ENCODE measurements at regions not wholly inside any gene's neighbourhood (a gene's known extent, or its start where the extent isn't known, plus 50 kb on each side); places are given as distances from the start of the nearest gene placed in this dataset.
"Not testable (repeated sequence)": the region's sequence is repeated elsewhere in the genome, so short reads cannot be mapped to it uniquely, and the experiment has no call there.

- WGBS (ENCODE audit: insufficient coverage) = 100% methylated on average over 2 of the region's 3 CpGs
- no peaks in the 10 kb centered on the region for H3K36me3 ChIP-seq (ENCODE audit: control insufficient read depth in 4 of 4, insufficient read depth in 4 of 4, low read length in 3 of 4)
- no peaks in the 10 kb centered on the region for H3K27me3 ChIP-seq (replicated peaks in 2 of 5; ENCODE audit: control insufficient read depth in 4 of 5, insufficient read depth in 5 of 5, low read length in 4 of 5)
- DNase-seq = no peak
- H3K4me3 ChIP-seq (ENCODE audit: control insufficient read depth in 1 of 7, extremely low read depth in 1 of 7, insufficient read depth in 4 of 7, low read depth in 2 of 7, low read length in 6 of 7) = no peak overlapping the region
- CTCF ChIA-PET = no interaction called here
- no peaks in the 10 kb centered on the region for H3K9me3 ChIP-seq (ENCODE audit: control extremely low read depth in 1 of 5, control insufficient read depth in 4 of 5, insufficient read depth in 2 of 5, low read depth in 1 of 5, low read length in 4 of 5)
- POLR2A ChIA-PET = no interaction called here
- H3K27ac ChIP-seq (ENCODE audit: insufficient read depth in 1 of 2, low read depth in 1 of 2, low read length in 2 of 2, poor library complexity in 1 of 2, severe bottlenecking in 2 of 2) = no peak overlapping the region
- peaks cover 0 to 4% (median 0%) of the 10 kb centered on the region in 4 experiments for H3K4me1 ChIP-seq (ENCODE audit: control extremely low read depth in 1 of 4, control insufficient read depth in 4 of 4, insufficient read depth in 4 of 4, low read length in 3 of 4)
These were observed 515.2 kb downstream of the NTRK3 start for GRCh38 chr15:87741350-87741749.

DNA sequence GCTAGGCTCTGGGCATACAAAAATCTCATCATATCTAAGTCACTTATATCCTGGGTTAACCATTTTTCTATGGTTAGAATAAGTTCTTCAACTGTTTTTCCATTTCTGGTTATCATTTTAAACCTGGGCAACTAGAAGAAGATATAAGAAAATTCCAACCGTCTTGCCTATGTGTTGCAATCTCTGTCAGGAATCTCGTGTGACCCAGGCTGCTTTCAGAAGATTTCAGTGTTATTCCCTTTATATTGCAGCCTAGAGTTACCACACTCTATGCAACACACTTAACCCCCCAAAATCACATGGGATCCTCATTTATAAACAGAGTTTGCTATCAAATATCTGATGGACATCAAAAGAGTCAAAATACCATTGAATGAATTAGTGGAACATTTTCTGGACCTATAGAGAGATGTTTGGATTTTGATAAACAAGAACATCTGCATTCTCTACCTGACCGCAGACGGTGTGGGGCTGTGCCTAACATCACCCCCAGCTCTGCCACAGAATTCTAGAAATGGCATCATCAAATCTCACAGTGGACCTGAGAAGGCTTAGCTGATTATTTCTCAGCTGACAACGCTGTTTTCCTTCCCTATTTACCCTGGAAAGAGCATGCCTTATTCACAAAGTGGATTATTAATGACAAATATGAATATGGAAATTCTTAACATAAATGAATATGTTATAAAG, 515.7 kb downstream of the NTRK3 start:
- H3K4me1 ChIP-seq (ENCODE audit: control extremely low read depth in 1 of 4, control insufficient read depth in 4 of 4, insufficient read depth in 4 of 4, low read length in 3 of 4) = peaks cover 0 to 4% (median 0%) of the 10 kb centered on the region in 4 experiments
- no peak for DNase-seq
- 93% methylated on average over 4 of the region's 5 CpGs for WGBS (ENCODE audit: insufficient coverage)
- ChIA-PET POLR2A (no interaction called here), CTCF (no interaction called here)
- no peaks in the 10 kb centered on the region for H3K27me3 ChIP-seq (replicated peaks in 2 of 5; ENCODE audit: control insufficient read depth in 4 of 5, insufficient read depth in 5 of 5, low read length in 4 of 5)
- H3K4me3 ChIP-seq (ENCODE audit: control insufficient read depth in 1 of 7, extremely low read depth in 1 of 7, insufficient read depth in 4 of 7, low read depth in 2 of 7, low read length in 6 of 7) = no peak overlapping the region
- H3K9me3 ChIP-seq (ENCODE audit: control extremely low read depth in 1 of 5, control insufficient read depth in 4 of 5, insufficient read depth in 2 of 5, low read depth in 1 of 5, low read length in 4 of 5) = no peaks in the 10 kb centered on the region
- H3K36me3 ChIP-seq (ENCODE audit: control insufficient read depth in 4 of 4, insufficient read depth in 4 of 4, low read length in 3 of 4) = no peaks in the 10 kb centered on the region
- H3K27ac ChIP-seq (ENCODE audit: insufficient read depth in 1 of 2, low read depth in 1 of 2, low read length in 2 of 2, poor library complexity in 1 of 2, severe bottlenecking in 2 of 2) = no peak overlapping the region

DNA sequence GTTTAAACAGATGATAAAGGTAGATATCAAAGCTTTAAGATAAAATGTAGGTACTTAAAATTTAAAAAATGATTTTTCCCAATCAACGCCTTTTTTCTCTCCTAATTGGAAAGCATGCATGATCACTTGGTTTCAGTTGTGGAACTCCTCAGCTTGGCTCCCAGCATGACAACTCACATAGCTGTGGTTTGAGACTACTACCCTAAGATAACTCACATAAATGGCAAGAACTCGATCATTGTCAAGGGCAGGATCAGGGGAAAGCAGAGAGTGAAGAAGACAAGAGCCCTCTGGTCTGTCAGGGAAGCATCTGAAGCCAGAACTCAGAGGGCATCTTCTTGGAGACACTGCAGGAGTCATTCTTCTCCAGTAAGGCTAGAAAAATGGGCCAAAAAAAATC, 516.7 kb downstream of the NTRK3 start:
- CTCF ChIA-PET = no interaction called here
- Histone ChIP-seq H3K27me3 (replicated peaks in 2 of 5; ENCODE audit: control insufficient read depth in 4 of 5, insufficient read depth in 5 of 5, low read length in 4 of 5) (no peaks in the 10 kb centered on the region), H3K27ac (ENCODE audit: insufficient read depth in 1 of 2, low read depth in 1 of 2, low read length in 2 of 2, poor library complexity in 1 of 2, severe bottlenecking in 2 of 2) (no peak overlapping the region), H3K4me3 (ENCODE audit: control insufficient read depth in 1 of 7, extremely low read depth in 1 of 7, insufficient read depth in 4 of 7, low read depth in 2 of 7, low read length in 6 of 7) (no peak overlapping the region), H3K4me1 (ENCODE audit: control extremely low read depth in 1 of 4, control insufficient read depth in 4 of 4, insufficient read depth in 4 of 4, low read length in 3 of 4) (peaks cover 0 to 4% (median 0%) of the 10 kb centered on the region in 4 experiments), H3K36me3 (ENCODE audit: control insufficient read depth in 4 of 4, insufficient read depth in 4 of 4, low read length in 3 of 4) (no peaks in the 10 kb centered on the region), H3K9me3 (ENCODE audit: control extremely low read depth in 1 of 5, control insufficient read depth in 4 of 5, insufficient read depth in 2 of 5, low read depth in 1 of 5, low read length in 4 of 5) (no peaks in the 10 kb centered on the region)
- no peak for DNase-seq
- POLR2A ChIA-PET = no interaction called here
- no CpG with 5 or more reads among the region's 2 CpGs for WGBS (ENCODE audit: insufficient coverage)

DNA sequence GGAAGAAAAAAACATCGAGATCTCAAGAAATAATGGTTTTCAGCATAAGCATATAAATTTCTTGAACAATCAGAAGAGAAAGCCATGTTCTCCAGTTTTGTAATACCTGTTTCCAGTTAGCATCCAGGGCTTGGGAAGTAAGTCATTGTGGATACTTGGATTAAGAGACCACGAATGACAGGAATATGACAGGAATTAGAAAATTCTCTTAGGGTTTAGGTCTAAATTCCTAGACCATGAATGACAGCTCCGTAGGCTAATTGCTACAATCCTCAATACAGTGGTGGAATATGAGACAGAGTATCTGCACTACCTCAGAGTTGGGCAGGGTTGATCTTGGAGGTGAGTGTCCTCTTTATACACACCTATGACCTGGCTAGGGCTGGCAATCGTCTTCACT, 517.5 kb downstream of the NTRK3 start:
- Histone ChIP-seq H3K4me1 (ENCODE audit: control extremely low read depth in 1 of 4, control insufficient read depth in 4 of 4, insufficient read depth in 4 of 4, low read length in 3 of 4) (peaks cover 0 to 4% (median 0%) of the 10 kb centered on the region in 4 experiments), H3K36me3 (ENCODE audit: control insufficient read depth in 4 of 4, insufficient read depth in 4 of 4, low read length in 3 of 4) (no peaks in the 10 kb centered on the region), H3K9me3 (ENCODE audit: control extremely low read depth in 1 of 5, control insufficient read depth in 4 of 5, insufficient read depth in 2 of 5, low read depth in 1 of 5, low read length in 4 of 5) (no peaks in the 10 kb centered on the region), H3K27me3 (replicated peaks in 2 of 5; ENCODE audit: control insufficient read depth in 4 of 5, insufficient read depth in 5 of 5, low read length in 4 of 5) (no peaks in the 10 kb centered on the region), H3K4me3 (ENCODE audit: control insufficient read depth in 1 of 7, extremely low read depth in 1 of 7, insufficient read depth in 4 of 7, low read depth in 2 of 7, low read length in 6 of 7) (no peak overlapping the region), H3K27ac (ENCODE audit: insufficient read depth in 1 of 2, low read depth in 1 of 2, low read length in 2 of 2, poor library complexity in 1 of 2, severe bottlenecking in 2 of 2) (no peak overlapping the region)
- 89% methylated on average over 1 of the region's 4 CpGs for WGBS (ENCODE audit: insufficient coverage)
- DNase-seq = no peak
- CTCF ChIA-PET = no interaction called here
- POLR2A ChIA-PET = no interaction called here

- DNase-seq; H3K27me3 ChIP-seq (replicated peaks in 2 of 5; ENCODE audit: control insufficient read depth in 4 of 5, insufficient read depth in 5 of 5, low read length in 4 of 5); H3K27ac ChIP-seq (ENCODE audit: insufficient read depth in 1 of 2, low read depth in 1 of 2, low read length in 2 of 2, poor library complexity in 1 of 2, severe bottlenecking in 2 of 2); H3K9me3 ChIP-seq (ENCODE audit: control extremely low read depth in 1 of 5, control insufficient read depth in 4 of 5, insufficient read depth in 2 of 5, low read depth in 1 of 5, low read length in 4 of 5); H3K4me3 ChIP-seq (ENCODE audit: control insufficient read depth in 1 of 7, extremely low read depth in 1 of 7, insufficient read depth in 4 of 7, low read depth in 2 of 7, low read length in 6 of 7); CTCF ChIA-PET; H3K36me3 ChIP-seq (ENCODE audit: control insufficient read depth in 4 of 4, insufficient read depth in 4 of 4, low read length in 3 of 4); H3K4me1 ChIP-seq (ENCODE audit: control extremely low read depth in 1 of 4, control insufficient read depth in 4 of 4, insufficient read depth in 4 of 4, low read length in 3 of 4); POLR2A ChIA-PET: not testable (repeated sequence)
- no CpG with 5 or more reads among the region's 4 CpGs for WGBS (ENCODE audit: insufficient coverage)
These were observed 519.1 kb downstream of the NTRK3 start for GRCh38 chr15:87737460-87737859.

- Histone ChIP-seq H3K36me3 (ENCODE audit: control insufficient read depth in 4 of 4, insufficient read depth in 4 of 4, low read length in 3 of 4) (no peaks in the 10 kb centered on the region), H3K27me3 (replicated peaks in 2 of 5; ENCODE audit: control insufficient read depth in 4 of 5, insufficient read depth in 5 of 5, low read length in 4 of 5) (no peaks in the 10 kb centered on the region), H3K27ac (ENCODE audit: insufficient read depth in 1 of 2, low read depth in 1 of 2, low read length in 2 of 2, poor library complexity in 1 of 2, severe bottlenecking in 2 of 2) (no peak overlapping the region), H3K9me3 (ENCODE audit: control extremely low read depth in 1 of 5, control insufficient read depth in 4 of 5, insufficient read depth in 2 of 5, low read depth in 1 of 5, low read length in 4 of 5) (no peaks in the 10 kb centered on the region), H3K4me1 (ENCODE audit: control extremely low read depth in 1 of 4, control insufficient read depth in 4 of 4, insufficient read depth in 4 of 4, low read length in 3 of 4) (peaks cover 0 to 4% (median 0%) of the 10 kb centered on the region in 4 experiments), H3K4me3 (ENCODE audit: control insufficient read depth in 1 of 7, extremely low read depth in 1 of 7, insufficient read depth in 4 of 7, low read depth in 2 of 7, low read length in 6 of 7) (no peak overlapping the region)
- WGBS (ENCODE audit: insufficient coverage) = 0% methylated on average over 1 of the region's 4 CpGs
- POLR2A ChIA-PET = no interaction called here
- CTCF ChIA-PET = no interaction called here
- DNase-seq = peak in 2 of 3 donors; percentile 14 to 23
These were observed 519.6 kb downstream of the NTRK3 start for GRCh38 chr15:87736891-87737389.

- no peak for DNase-seq
- no peaks in the 10 kb centered on the region for H3K27me3 ChIP-seq (replicated peaks in 2 of 5; ENCODE audit: control insufficient read depth in 4 of 5, insufficient read depth in 5 of 5, low read length in 4 of 5)
- no peak overlapping the region for H3K27ac ChIP-seq (ENCODE audit: insufficient read depth in 1 of 2, low read depth in 1 of 2, low read length in 2 of 2, poor library complexity in 1 of 2, severe bottlenecking in 2 of 2)
- no peak overlapping the region for H3K4me3 ChIP-seq (ENCODE audit: control insufficient read depth in 1 of 7, extremely low read depth in 1 of 7, insufficient read depth in 4 of 7, low read depth in 2 of 7, low read length in 6 of 7)
- peaks cover 0 to 4% (median 0%) of the 10 kb centered on the region in 4 experiments for H3K4me1 ChIP-seq (ENCODE audit: control extremely low read depth in 1 of 4, control insufficient read depth in 4 of 4, insufficient read depth in 4 of 4, low read length in 3 of 4)
- POLR2A ChIA-PET = no interaction called here
- no peaks in the 10 kb centered on the region for H3K9me3 ChIP-seq (ENCODE audit: control extremely low read depth in 1 of 5, control insufficient read depth in 4 of 5, insufficient read depth in 2 of 5, low read depth in 1 of 5, low read length in 4 of 5)
- CTCF ChIA-PET = no interaction called here
- H3K36me3 ChIP-seq (ENCODE audit: control insufficient read depth in 4 of 4, insufficient read depth in 4 of 4, low read length in 3 of 4) = no peaks in the 10 kb centered on the region
- 100% methylated on average over 1 of the region's 3 CpGs for WGBS (ENCODE audit: insufficient coverage)
These were observed 520.1 kb downstream of the NTRK3 start for GRCh38 chr15:87736401-87736800.

Measured in common myeloid progenitor, CD34-positive (primary cell).